Gastroesophageal sphincter (tissue), 4 donors: ENCODE measurements at regions not wholly inside any gene's neighbourhood (a gene's known extent, or its start where the extent isn't known, plus 50 kb on each side); places are given as distances from the start of the nearest gene placed in this dataset.

ENCODE experiments used
- ATAC-seq: fragments of 150-250 bp; one replicate; pipeline ENCODE4 v1.9.1; 2016; ENCODE audit warnings: mild to moderate bottlenecking, moderate library complexity
- H3K27ac ChIP-seq, 4 donors: fragments of 200-600 bp; sonication (generic) in 3 of 4; 1 replicate in 3 of 4; 2 replicates in 1 of 4; pipeline ENCODE4 v1.5.1; 2016 to 2019
- H3K27me3 ChIP-seq: fragments of 200-600 bp; sonication (generic); one replicate; pipeline ENCODE4 v1.5.1; 2019
- H3K36me3 ChIP-seq, 2 donors: fragments of 200-600 bp; sonication (generic); one replicate each; pipeline ENCODE4 v1.5.1; 2019; ENCODE audit warnings: control low read depth in 1 of 2
- H3K4me1 ChIP-seq, 3 donors: fragments of 200-600 bp; sonication (generic); 1 replicate in 2 of 3; 2 replicates in 1 of 3; pipeline ENCODE4 v1.5.1; 2016 to 2019; ENCODE audit warnings: control low read depth in 2 of 3
- H3K4me3 ChIP-seq, 2 donors: fragments of 200-600 bp; sonication (generic); one replicate each; pipeline ENCODE4 v1.5.1; 2019; ENCODE audit warnings: mild to moderate bottlenecking in 1 of 2, moderate library complexity in 1 of 2
- H3K9me3 ChIP-seq, 3 donors: fragments of 200-600 bp; sonication (generic); one replicate each; pipeline ENCODE4 v1.5.1; 2017 to 2019; ENCODE audit warnings: control low read depth in 2 of 3
- EP300 ChIP-seq: sonication (generic); formaldehyde crosslinking; IDR thresholded peaks from one replicate; pipeline ENCODE4 v1.6.1; 2017; ENCODE audit warnings: antibody characterized with exemption, mild to moderate bottlenecking
- POLR2A ChIP-seq, 2 donors: fragments of 450-650 bp; IDR thresholded peaks; one replicate each; pipeline ENCODE4 v1.6.1; 2017; ENCODE audit warnings: antibody characterized with exemption in 2 of 2, mild to moderate bottlenecking in 2 of 2, moderate library complexity in 1 of 2
- POLR2AphosphoS5 ChIP-seq: sonication (generic); formaldehyde crosslinking; IDR thresholded peaks from one replicate; pipeline ENCODE4 v1.6.1; 2017; ENCODE audit warnings: antibody characterized with exemption
- WGBS, 2 donors: methylation state at CpG; one replicate each; pipeline ENCODE4 v1.1.5; 2018; ENCODE audit warnings: low coverage in 1 of 2; 5-methylcytosine and 5-hydroxymethylcytosine counted together
- TF ChIP-seq, protein P1 (sequence below), 4 experiments: fragments of 200-600 bp in 2 of 4; fragments of 450-650 bp in 2 of 4; sonication (generic) in 1 of 4; IDR thresholded peaks; one replicate each; pipeline ENCODE4 v1.5.1; 2017 to 2019; ENCODE audit warnings: antibody characterized with exemption in 4 of 4, mild to moderate bottlenecking in 2 of 4, moderate library complexity in 2 of 4

DNA sequence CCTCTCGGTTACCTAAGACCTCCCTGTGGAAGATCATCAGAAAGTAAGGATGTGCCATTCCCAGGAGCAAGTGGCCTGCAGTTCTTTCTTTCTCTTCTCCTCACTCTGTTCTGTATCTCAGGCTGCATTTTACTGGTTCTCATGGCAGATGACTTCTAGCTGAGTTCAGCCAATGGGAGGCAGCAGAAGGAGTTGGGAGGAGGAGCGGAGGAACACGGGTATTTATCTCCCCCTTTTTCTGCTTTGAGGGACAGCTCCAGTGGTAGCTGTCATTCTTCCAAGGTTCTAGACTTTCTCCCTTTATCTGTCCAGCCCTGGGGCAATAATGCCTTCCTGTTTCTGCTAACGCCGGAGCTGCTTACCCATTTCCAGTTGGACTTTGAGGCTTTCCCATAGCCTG lies 339.9 kb downstream of the NR2F2 start:
- no peaks in the 10 kb centered on the region for H3K9me3 ChIP-seq
- TF ChIP-seq POLR2AphosphoS5 (no peak), EP300 (no peak), POLR2A (IDR thresholded peaks at IDR 0.05) (no peak)
- TF ChIP-seq, protein P1, sequence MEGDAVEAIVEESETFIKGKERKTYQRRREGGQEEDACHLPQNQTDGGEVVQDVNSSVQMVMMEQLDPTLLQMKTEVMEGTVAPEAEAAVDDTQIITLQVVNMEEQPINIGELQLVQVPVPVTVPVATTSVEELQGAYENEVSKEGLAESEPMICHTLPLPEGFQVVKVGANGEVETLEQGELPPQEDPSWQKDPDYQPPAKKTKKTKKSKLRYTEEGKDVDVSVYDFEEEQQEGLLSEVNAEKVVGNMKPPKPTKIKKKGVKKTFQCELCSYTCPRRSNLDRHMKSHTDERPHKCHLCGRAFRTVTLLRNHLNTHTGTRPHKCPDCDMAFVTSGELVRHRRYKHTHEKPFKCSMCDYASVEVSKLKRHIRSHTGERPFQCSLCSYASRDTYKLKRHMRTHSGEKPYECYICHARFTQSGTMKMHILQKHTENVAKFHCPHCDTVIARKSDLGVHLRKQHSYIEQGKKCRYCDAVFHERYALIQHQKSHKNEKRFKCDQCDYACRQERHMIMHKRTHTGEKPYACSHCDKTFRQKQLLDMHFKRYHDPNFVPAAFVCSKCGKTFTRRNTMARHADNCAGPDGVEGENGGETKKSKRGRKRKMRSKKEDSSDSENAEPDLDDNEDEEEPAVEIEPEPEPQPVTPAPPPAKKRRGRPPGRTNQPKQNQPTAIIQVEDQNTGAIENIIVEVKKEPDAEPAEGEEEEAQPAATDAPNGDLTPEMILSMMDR (IDR thresholded peaks at IDR 0.05) = no peak
- no peaks in the 10 kb centered on the region for H3K36me3 ChIP-seq
- no peak for ATAC-seq
- H3K4me3 ChIP-seq = no peak overlapping the region
- no peaks in the 10 kb centered on the region for H3K27me3 ChIP-seq
- 74 to 79% methylated on average over 3 to 5 of the region's 5 CpGs for WGBS, 2 donors
- H3K4me1 ChIP-seq = no peaks in the 10 kb centered on the region
- H3K27ac ChIP-seq = no peak overlapping the region

DNA sequence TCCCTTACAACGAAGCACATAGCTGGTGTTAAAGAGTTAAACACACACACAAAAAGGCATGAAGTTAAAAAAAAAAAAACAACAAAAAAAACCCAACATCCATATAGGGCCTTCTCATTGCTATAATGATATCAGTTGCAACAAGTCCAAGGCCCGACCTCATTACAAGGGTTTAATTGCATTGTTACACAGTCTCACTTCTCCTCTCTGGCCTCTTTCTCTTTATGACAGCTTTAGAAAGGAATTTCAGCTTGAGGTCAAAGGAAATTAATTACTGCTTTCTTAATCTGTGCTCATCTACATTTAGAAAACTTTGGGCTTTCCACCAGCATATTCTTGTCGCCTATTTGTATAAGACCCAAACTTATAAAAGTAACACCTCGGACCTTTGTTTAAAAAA lies 342.1 kb downstream of the NR2F2 start:
- H3K27ac ChIP-seq = no peak overlapping the region
- no peak overlapping the region for H3K4me3 ChIP-seq
- H3K9me3 ChIP-seq = no peaks in the 10 kb centered on the region
- H3K27me3 ChIP-seq = no peaks in the 10 kb centered on the region
- no peaks in the 10 kb centered on the region for H3K36me3 ChIP-seq
- no peaks in the 10 kb centered on the region for H3K4me1 ChIP-seq
- WGBS, 2 donors = 69 to 71% methylated on average over 3 to 4 of the region's 4 CpGs
- no peak for ATAC-seq
- TF ChIP-seq POLR2AphosphoS5 = no peak

- TF ChIP-seq, protein P1 (IDR thresholded peaks at IDR 0.05) = no peak
- TF ChIP-seq POLR2A (IDR thresholded peaks at IDR 0.05) = no peak
- TF ChIP-seq POLR2AphosphoS5 = no peak
- TF ChIP-seq EP300 = no peak
- H3K36me3 ChIP-seq = no peaks in the 10 kb centered on the region
- no peak overlapping the region for H3K4me3 ChIP-seq
- no peak for ATAC-seq
- no peaks in the 10 kb centered on the region for H3K27me3 ChIP-seq
- no peaks in the 10 kb centered on the region for H3K9me3 ChIP-seq
- no peak overlapping the region for H3K27ac ChIP-seq
- H3K4me1 ChIP-seq = no peaks in the 10 kb centered on the region
- WGBS, 2 donors = 88 to 89% methylated on average over 3 of the region's 3 CpGs
Measured at GRCh38 chr15:96678386-96678785, 347.9 kb downstream of the NR2F2 start.

DNA sequence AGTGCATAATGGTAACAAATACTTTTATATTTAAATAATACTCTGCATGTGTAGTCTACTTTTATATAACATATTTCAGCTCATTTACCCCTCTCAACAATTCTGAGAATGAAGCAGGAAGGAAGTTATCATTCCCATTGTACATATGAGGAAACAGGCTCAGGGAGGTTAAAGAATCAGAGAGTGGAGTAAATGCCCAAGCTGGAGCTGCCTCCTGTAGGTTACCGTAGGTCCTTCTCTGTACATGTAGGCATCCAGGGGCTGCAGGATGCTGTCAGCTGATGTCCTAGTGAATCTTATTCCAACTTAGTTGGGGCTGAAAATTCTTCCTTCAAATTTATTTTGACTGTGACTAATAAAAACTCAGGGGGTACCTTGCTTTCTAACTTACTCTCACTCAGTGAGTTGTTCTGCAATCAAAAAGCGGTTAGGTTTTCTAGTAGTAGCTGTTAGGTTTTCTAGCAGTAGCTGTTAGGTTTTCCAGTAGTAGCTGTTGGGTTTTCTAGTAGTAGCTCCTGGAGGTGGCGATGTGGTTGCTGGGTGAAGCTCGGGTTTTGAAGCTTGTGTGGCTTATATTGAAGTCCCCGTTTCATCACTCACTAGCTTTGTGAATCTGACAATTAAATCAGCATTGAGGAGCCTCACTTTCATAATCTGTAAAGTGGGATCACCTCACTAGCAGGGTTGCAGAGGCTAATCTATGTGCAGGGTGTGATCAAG lies 357.0 kb downstream of the NR2F2 start:
- Histone ChIP-seq H3K27me3 (no peaks in the 10 kb centered on the region), H3K9me3 (no peaks in the 10 kb centered on the region), H3K4me3 (no peak overlapping the region), H3K4me1 (no peaks in the 10 kb centered on the region), H3K27ac (no peak overlapping the region), H3K36me3 (no peaks in the 10 kb centered on the region)
- 87 to 90% methylated on average over 4 to 5 of the region's 5 CpGs for WGBS, 2 donors
- TF ChIP-seq POLR2A (IDR thresholded peaks at IDR 0.05) = no peak
- ATAC-seq = no peak

DNA sequence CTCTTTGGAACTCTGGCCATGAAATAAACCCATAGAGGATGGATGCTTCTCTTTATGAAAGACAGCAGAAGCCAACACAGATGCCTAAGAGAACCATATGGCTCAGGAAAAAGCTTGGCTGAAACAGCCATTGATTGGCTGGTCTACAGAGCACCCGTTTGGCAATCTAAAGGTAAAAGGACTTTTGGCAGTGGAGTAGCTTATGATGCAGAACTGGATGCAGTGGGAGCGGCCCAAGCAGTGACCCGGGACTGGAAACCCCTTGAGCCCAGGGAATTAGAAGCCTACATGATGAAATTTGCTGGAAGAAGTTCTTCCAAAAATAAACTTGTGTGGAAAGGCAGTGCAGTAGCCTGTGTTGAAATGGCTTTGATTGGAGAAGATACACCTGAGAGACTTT lies 360.2 kb downstream of the NR2F2 start:
- 30 to 70% methylated on average over 1 to 3 of the region's 3 CpGs for WGBS, 2 donors
- no peaks in the 10 kb centered on the region for H3K27me3 ChIP-seq
- H3K27ac ChIP-seq = no peak overlapping the region
- no peaks in the 10 kb centered on the region for H3K9me3 ChIP-seq
- peaks cover 0 to 26% (median 0%) of the 10 kb centered on the region in 3 donors for H3K4me1 ChIP-seq
- H3K4me3 ChIP-seq = no peak overlapping the region
- TF ChIP-seq EP300 (no peak), POLR2A (IDR thresholded peaks at IDR 0.05) (no peak), POLR2AphosphoS5 (no peak)
- TF ChIP-seq, protein P1 (IDR thresholded peaks at IDR 0.05) = no peak
- H3K36me3 ChIP-seq = no peaks in the 10 kb centered on the region
- no peak for ATAC-seq

DNA sequence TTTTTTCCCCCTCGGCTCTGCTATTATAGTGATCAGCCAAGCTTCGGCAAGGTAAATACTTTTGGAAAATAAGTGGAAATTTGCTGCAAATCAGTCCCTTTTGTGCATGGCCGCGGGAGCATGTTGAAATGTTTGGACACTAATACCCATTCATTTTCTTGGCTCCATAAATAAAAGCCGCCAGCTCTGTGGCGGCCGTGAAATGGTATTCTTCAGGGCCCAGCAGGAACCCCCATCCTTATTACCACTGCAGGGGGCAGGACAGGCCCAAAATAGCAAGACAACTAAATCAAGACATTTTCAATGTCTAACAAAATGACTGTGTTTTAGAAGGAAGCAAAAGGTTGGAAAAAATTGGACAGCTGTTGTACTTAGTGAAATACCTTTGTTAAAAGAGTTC lies 362.3 kb downstream of the NR2F2 start:
- no peak overlapping the region for H3K4me3 ChIP-seq
- 81 to 82% methylated on average over 6 to 7 of the region's 7 CpGs for WGBS, 2 donors
- H3K36me3 ChIP-seq = no peaks in the 10 kb centered on the region
- H3K9me3 ChIP-seq = no peaks in the 10 kb centered on the region
- peaks cover 0 to 26% (median 0%) of the 10 kb centered on the region in 3 donors for H3K4me1 ChIP-seq
- TF ChIP-seq, protein P1 (IDR thresholded peaks at IDR 0.05) = no peak
- TF ChIP-seq POLR2AphosphoS5 = no peak
- no peak for TF ChIP-seq EP300
- no peak for TF ChIP-seq POLR2A (IDR thresholded peaks at IDR 0.05)
- H3K27me3 ChIP-seq = no peaks in the 10 kb centered on the region
- H3K27ac ChIP-seq = peak overlapping the region in 1 of 4 donors; percentile 64
- no peak for ATAC-seq
